ELR (cell line): ENCODE measurements at regions not wholly inside any gene's neighbourhood (a gene's known extent, or its start where the extent isn't known, plus 50 kb on each side); places are given as distances from the start of the nearest gene placed in this dataset.
A peak's percentile ranks its signal among the peaks of the same experiment; 100 is the strongest.

Experiments
- DNase-seq: peaks from one replicate; pipeline ENCODE4 v3.0.0-alpha.2; 2015; ENCODE audit warnings: low read depth

- DNase-seq: no peak
Measured at GRCh38 chr15:62469478-62469873, 304.4 kb upstream of the C2CD4B start.

- DNase-seq: peak; percentile 80
Measured at GRCh38 chr15:62469874-62470688, 305.0 kb upstream of the C2CD4B start.

GRCh38 chr15:62472616-62473299, 307.7 kb upstream of the C2CD4B start:
- DNase-seq: peak; percentile 15

GRCh38 chr15:62474021-62474770, 309.1 kb upstream of the C2CD4B start:
- DNase-seq: no peak

GRCh38 chr15:62474771-62475124, 309.7 kb upstream of the C2CD4B start:
- DNase-seq: no peak

- no peak for DNase-seq
Measured at GRCh38 chr15:62475591-62475990, 310.5 kb upstream of the C2CD4B start.

GRCh38 chr15:62476163-62476562, 311.1 kb upstream of the C2CD4B start:
- DNase-seq: no peak

GRCh38 chr15:62477929-62478328, 312.8 kb upstream of the C2CD4B start:
- DNase-seq: no peak

- peak; percentile 56 for DNase-seq
Measured at GRCh38 chr15:62482785-62483429, 317.8 kb upstream of the C2CD4B start.

- DNase-seq: no peak
Measured at GRCh38 chr15:62483814-62484213, 318.7 kb upstream of the C2CD4B start.

GRCh38 chr15:62485170-62485720, 320.2 kb upstream of the C2CD4B start:
- no peak for DNase-seq

- no peak for DNase-seq
Measured at GRCh38 chr15:62486041-62486440, 321.0 kb upstream of the C2CD4B start.

- no peak for DNase-seq
Measured at GRCh38 chr15:62488387-62488786, 323.3 kb upstream of the C2CD4B start.

GRCh38 chr15:62491642-62492041, 326.6 kb upstream of the C2CD4B start:
- no peak for DNase-seq

- DNase-seq: no peak
Measured at GRCh38 chr15:62492900-62493299, 327.8 kb upstream of the C2CD4B start.

GRCh38 chr15:62494197-62494596, 329.1 kb upstream of the C2CD4B start:
- DNase-seq: no peak

- DNase-seq: peak; percentile 80
Measured at GRCh38 chr15:62495670-62496614, 330.9 kb upstream of the C2CD4B start.

GRCh38 chr15:62497356-62497755, 332.3 kb upstream of the C2CD4B start:
- DNase-seq: no peak

- DNase-seq: no peak
Measured at GRCh38 chr15:62498278-62498677, 333.2 kb upstream of the C2CD4B start.

- no peak for DNase-seq
Measured at GRCh38 chr15:62498712-62499111, 333.6 kb upstream of the C2CD4B start.

- no peak for DNase-seq
Measured at GRCh38 chr15:62500325-62500724, 335.2 kb upstream of the C2CD4B start.
